ENCODE measurements at regions not wholly inside any gene's neighbourhood (a gene's known extent, or its start where the extent isn't known, plus 50 kb on each side); places are given as distances from the start of the nearest gene placed in this dataset.

GRCh38 chrX:149370097-149370496 lies 135.0 kb downstream of the IDS start:
- ChIA-PET CTCF (no interaction called here), POLR2A (no interaction called here)
- no peaks in the 10 kb centered on the region for H3K4me1 ChIP-seq (ENCODE audit: insufficient read depth, low read length)
- H3K4me3 ChIP-seq (ENCODE audit: low read length): no peak overlapping the region
- H3K27me3 ChIP-seq (ENCODE audit: control insufficient read depth in 1 of 2, insufficient read depth in 2 of 2, low read length in 2 of 2): no peaks in the 10 kb centered on the region
- Mint-ChIP-seq H3K27me3 (peaks cover 5% of the 10 kb centered on the region), H3K36me3 (ENCODE audit: low read depth) (no peaks in the 10 kb centered on the region), H3K9me3 (no peaks in the 10 kb centered on the region), H3K27ac (no peak overlapping the region), H3K4me3 (no peak overlapping the region), H3K4me1 (ENCODE audit: low read depth) (no peaks in the 10 kb centered on the region)
- ATAC-seq (ENCODE audit: poor library complexity): no peak
- intact Hi-C loops (cut with DNase I, micrococcal nuclease): no loop called here
- no peaks in the 10 kb centered on the region for H3K9me3 ChIP-seq (ENCODE audit: control insufficient read depth in 1 of 2, insufficient read depth in 1 of 2, low read length in 2 of 2)
- no peak for TF ChIP-seq CTCF (IDR thresholded peaks at IDR 0.05)
- H3K36me3 ChIP-seq (ENCODE audit: insufficient read depth, low read length): no peaks in the 10 kb centered on the region
- no peak overlapping the region for H3K27ac ChIP-seq (ENCODE audit: low read depth in 1 of 2, low read length in 2 of 2)
- DNase-seq: no peak

GRCh38 chrX:149365552-149365951 lies 139.6 kb downstream of the IDS start:
- intact Hi-C loops (cut with DNase I, micrococcal nuclease): no loop called here
- Histone ChIP-seq H3K4me1 (ENCODE audit: insufficient read depth, low read length) (no peaks in the 10 kb centered on the region), H3K4me3 (ENCODE audit: low read length) (no peak overlapping the region), H3K27ac (ENCODE audit: low read depth in 1 of 2, low read length in 2 of 2) (no peak overlapping the region), H3K36me3 (ENCODE audit: insufficient read depth, low read length) (no peaks in the 10 kb centered on the region), H3K27me3 (ENCODE audit: control insufficient read depth in 1 of 2, insufficient read depth in 2 of 2, low read length in 2 of 2) (no peaks in the 10 kb centered on the region), H3K9me3 (ENCODE audit: control insufficient read depth in 1 of 2, insufficient read depth in 1 of 2, low read length in 2 of 2) (no peaks in the 10 kb centered on the region)
- H3K36me3 Mint-ChIP-seq (ENCODE audit: low read depth): no peaks in the 10 kb centered on the region
- ChIA-PET POLR2A (no interaction called here), CTCF (no interaction called here)
- H3K9me3 Mint-ChIP-seq: peaks cover 3% of the 10 kb centered on the region
- no peak overlapping the region for H3K27ac Mint-ChIP-seq
- DNase-seq (no peak), ATAC-seq (ENCODE audit: poor library complexity) (no peak)
- no peak overlapping the region for H3K4me3 Mint-ChIP-seq
- H3K27me3 Mint-ChIP-seq: no peaks in the 10 kb centered on the region
- TF ChIP-seq CTCF (IDR thresholded peaks at IDR 0.05): no peak
- H3K4me1 Mint-ChIP-seq (ENCODE audit: low read depth): no peaks in the 10 kb centered on the region

- no peaks in the 10 kb centered on the region for H3K4me1 ChIP-seq (ENCODE audit: insufficient read depth, low read length)
- no peak overlapping the region for H3K27ac ChIP-seq (ENCODE audit: low read depth in 1 of 2, low read length in 2 of 2)
- Mint-ChIP-seq H3K27ac (no peak overlapping the region), H3K27me3 (no peaks in the 10 kb centered on the region), H3K4me3 (no peak overlapping the region), H3K36me3 (ENCODE audit: low read depth) (no peaks in the 10 kb centered on the region), H3K9me3 (peaks cover 4% of the 10 kb centered on the region), H3K4me1 (ENCODE audit: low read depth) (no peaks in the 10 kb centered on the region)
- ChIA-PET CTCF (no interaction called here), POLR2A (no interaction called here)
- no peaks in the 10 kb centered on the region for H3K27me3 ChIP-seq (ENCODE audit: control insufficient read depth in 1 of 2, insufficient read depth in 2 of 2, low read length in 2 of 2)
- no peaks in the 10 kb centered on the region for H3K36me3 ChIP-seq (ENCODE audit: insufficient read depth, low read length)
- no peak overlapping the region for H3K4me3 ChIP-seq (ENCODE audit: low read length)
- TF ChIP-seq CTCF (IDR thresholded peaks at IDR 0.05): no peak
- ATAC-seq (ENCODE audit: poor library complexity) (no peak), DNase-seq (no peak)
- intact Hi-C loops (cut with DNase I, micrococcal nuclease): no loop called here
- no peaks in the 10 kb centered on the region for H3K9me3 ChIP-seq (ENCODE audit: control insufficient read depth in 1 of 2, insufficient read depth in 1 of 2, low read length in 2 of 2)
Measured at GRCh38 chrX:149365061-149365460, 140.0 kb downstream of the IDS start.
